Keratinocyte (primary cell): ENCODE measurements at regions not wholly inside any gene's neighbourhood (a gene's known extent, or its start where the extent isn't known, plus 50 kb on each side); places are given as distances from the start of the nearest gene placed in this dataset.

Experiments used
- EZH2 ChIP-seq: IDR thresholded peaks from one replicate; pipeline ENCODE4 v1.6.1; 2012; ENCODE audit warnings: inconsistent platforms, mild to moderate bottlenecking, low read length, moderate library complexity
- TF ChIP-seq, protein P1 (sequence below), 3 experiments: IDR thresholded peaks in 1 of 3; conservative IDR thresholded peaks in 1 of 3; optimal IDR thresholded peaks in 1 of 3; 2 replicates in 2 of 3; 3 replicates in 1 of 3; pipeline versions ENCODE3 to v1.5.1; 2011; ENCODE audit warnings: low read length in 3 of 3, mild to moderate bottlenecking in 3 of 3, moderate library complexity in 2 of 3, control low read depth in 1 of 3, inconsistent platforms in 1 of 3; ENCODE audit not compliant: insufficient read depth in 2 of 3; ENCODE audit errors: extremely low read depth in 1 of 3

DNA sequence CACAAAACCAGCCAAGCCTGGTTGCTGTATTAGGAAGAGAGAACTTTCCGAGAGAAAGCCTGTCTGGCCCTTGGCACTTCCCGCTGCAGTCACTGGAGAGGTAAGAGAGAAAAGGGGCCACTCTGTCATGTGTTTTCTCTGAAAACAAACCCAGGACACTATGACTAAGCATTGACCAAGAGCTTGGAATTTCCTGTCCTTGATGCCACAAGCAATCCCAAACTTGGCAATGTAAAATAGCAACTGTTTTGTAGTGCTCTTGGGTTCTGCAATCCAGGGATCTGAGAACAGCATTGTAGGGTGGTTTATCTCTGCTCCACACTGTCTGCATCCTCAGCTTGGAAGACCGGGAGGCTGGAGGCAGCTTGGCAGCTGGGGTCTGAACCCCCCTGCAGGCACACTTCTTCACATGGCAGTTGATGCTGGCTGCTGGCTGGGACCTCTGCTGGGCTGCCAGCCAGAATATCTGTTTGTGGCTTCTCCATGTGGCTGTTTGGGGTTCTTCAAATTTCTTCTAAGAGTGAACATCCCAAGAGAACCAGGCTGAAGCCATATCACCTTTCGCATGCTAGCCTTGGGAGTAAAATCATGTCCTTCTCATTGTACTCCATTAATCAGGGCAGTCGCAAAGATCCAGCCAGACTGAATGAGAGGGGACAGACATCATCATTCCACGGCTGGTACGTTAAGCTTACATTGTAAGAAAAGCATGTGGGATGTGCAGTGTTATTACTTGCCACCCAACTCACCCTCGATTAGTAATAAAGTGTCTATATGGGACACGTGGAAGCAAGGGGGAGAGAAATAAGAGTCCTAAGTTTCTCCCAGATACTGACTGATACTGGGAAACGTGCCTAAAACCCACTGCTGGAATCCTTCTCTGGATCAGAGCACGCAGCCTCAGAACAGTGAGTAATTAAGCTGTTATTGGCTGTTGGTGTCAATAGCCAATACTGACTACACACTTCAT, 537.4 kb upstream of the B3GAT1 start:
- TF ChIP-seq, protein P1, sequence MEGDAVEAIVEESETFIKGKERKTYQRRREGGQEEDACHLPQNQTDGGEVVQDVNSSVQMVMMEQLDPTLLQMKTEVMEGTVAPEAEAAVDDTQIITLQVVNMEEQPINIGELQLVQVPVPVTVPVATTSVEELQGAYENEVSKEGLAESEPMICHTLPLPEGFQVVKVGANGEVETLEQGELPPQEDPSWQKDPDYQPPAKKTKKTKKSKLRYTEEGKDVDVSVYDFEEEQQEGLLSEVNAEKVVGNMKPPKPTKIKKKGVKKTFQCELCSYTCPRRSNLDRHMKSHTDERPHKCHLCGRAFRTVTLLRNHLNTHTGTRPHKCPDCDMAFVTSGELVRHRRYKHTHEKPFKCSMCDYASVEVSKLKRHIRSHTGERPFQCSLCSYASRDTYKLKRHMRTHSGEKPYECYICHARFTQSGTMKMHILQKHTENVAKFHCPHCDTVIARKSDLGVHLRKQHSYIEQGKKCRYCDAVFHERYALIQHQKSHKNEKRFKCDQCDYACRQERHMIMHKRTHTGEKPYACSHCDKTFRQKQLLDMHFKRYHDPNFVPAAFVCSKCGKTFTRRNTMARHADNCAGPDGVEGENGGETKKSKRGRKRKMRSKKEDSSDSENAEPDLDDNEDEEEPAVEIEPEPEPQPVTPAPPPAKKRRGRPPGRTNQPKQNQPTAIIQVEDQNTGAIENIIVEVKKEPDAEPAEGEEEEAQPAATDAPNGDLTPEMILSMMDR (optimal IDR thresholded peaks at IDR 0.05 in 1 of 3, IDR thresholded peaks at IDR 0.05 in 1 of 3, conservative IDR thresholded peaks at IDR 0.05 in 1 of 3; ENCODE audit: extremely low read depth in 1 of 3, insufficient read depth in 2 of 3, low read length in 3 of 3), result no peak
- no peak for TF ChIP-seq EZH2
